ENCODE measurements at regions not wholly inside any gene's neighbourhood (a gene's known extent, or its start where the extent isn't known, plus 50 kb on each side); places are given as distances from the start of the nearest gene placed in this dataset.

- TF ChIP-seq POLR2A (IDR thresholded peaks at IDR 0.05; ENCODE audit: low read length) (no peak), GATA1 (IDR thresholded peaks at IDR 0.05; ENCODE audit: low read depth, low read length) (no peak)
These were observed 1611.1 kb downstream of the ARAP2 start for GRCh38 chr4:34633241-34633640.
